SIG-M5 treated with dmso at 0.1 percent for 504 hours (cell line): ENCODE measurements at regions not wholly inside any gene's neighbourhood (a gene's known extent, or its start where the extent isn't known, plus 50 kb on each side); places are given as distances from the start of the nearest gene placed in this dataset.
A peak's percentile ranks its signal among the peaks of the same experiment; 100 is the strongest.
"Not testable (repeated sequence)": the region's sequence is repeated elsewhere in the genome, so short reads cannot be mapped to it uniquely, and the experiment has no call there.

Source experiments
- DNase-seq: peaks from one replicate; lab custom pipeline; 2025; ENCODE audit not compliant: unreplicated experiment; lab: John Stamatoyannopoulos, UW

DNA sequence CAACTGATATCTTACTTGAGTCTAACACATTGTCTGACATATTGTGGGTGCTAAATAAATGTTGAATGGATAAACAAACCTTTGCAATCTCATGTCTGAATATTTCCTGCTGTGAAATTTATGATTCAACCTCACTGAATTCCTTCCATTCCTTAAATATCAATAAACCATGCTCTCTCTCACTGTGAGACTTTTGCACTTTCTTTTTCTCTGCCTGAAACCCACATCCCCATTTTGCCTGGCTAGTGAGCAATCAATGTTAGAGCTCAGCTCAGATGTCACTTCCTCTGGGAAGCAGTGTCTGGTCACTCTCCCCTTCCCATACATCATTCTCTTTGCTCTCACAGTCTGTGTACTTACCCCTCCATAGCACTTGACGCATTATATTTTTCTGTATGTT, 383.7 kb upstream of the TRPC7 start:
- DNase-seq = no peak

DNA sequence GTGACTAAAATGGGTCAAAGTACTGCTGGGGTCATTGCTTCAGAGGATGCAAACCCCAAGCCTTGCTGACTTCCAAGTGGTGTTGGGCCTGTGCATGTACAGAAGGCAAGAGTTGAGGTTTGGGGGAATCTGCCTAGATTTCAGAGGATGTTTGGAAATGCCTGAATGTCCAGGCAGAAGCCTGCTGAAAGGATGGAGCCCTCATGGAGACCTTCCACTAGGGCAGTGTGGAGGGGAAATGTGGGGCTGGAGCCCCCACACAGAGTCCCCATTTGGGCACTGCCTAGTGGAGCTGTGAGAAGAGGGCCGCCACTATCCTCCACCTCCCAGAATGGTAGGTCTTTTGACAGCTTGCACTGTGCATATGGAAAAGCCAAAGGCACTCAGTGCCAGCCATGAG, 377.7 kb upstream of the TRPC7 start:
- no peak for DNase-seq

- DNase-seq = no peak
Measured at GRCh38 chr5:136740228-136740627, 374.9 kb upstream of the TRPC7 start.

DNA sequence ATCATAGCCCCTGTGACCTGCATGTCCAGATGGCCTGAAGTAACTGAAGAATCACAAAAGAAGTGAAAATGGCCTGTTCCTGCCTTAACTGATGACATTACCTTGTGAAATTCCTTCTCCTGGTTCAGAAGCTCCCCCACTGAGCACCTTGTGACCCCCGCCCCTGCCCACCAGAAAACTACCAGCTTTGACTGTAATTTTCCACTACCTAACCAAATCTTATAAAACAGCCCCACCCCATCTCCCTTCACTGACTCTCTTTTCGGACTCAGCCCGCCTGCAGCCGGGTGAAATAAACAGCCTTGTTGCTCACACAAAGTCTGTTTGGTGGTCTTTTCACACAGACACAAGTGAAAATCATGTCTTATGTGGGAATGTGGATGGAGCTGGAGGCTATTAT, 373.9 kb upstream of the TRPC7 start:
- not testable (repeated sequence) for DNase-seq

- DNase-seq = no peak
Measured at GRCh38 chr5:136738829-136739228, 373.5 kb upstream of the TRPC7 start.

- DNase-seq = no peak
Measured at GRCh38 chr5:136736021-136736420, 370.7 kb upstream of the TRPC7 start.

DNA sequence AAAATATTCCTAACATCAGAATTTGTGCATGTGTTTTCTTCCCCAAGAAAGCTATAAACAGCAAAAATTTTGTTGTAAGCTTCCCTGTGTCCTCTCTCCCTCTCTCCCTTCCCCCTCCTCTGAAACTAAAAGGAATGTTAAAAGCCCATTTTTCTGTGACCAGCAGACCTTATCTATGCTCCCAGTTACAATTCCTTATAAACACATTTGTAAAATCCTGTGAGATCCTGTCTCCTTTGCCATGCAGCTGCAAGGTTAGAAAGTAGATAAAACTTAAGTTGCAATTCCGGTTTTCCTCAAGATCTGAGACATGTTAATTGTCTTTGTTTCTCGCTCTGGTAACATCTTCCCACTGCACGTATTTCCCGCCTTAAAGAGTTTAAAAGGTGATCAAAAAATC, 370.3 kb upstream of the TRPC7 start:
- not testable (repeated sequence) for DNase-seq

GRCh38 chr5:136734628-136735027, 369.3 kb upstream of the TRPC7 start:
- DNase-seq = no peak

- no peak for DNase-seq
Measured at GRCh38 chr5:136732751-136733150, 367.4 kb upstream of the TRPC7 start.

DNA sequence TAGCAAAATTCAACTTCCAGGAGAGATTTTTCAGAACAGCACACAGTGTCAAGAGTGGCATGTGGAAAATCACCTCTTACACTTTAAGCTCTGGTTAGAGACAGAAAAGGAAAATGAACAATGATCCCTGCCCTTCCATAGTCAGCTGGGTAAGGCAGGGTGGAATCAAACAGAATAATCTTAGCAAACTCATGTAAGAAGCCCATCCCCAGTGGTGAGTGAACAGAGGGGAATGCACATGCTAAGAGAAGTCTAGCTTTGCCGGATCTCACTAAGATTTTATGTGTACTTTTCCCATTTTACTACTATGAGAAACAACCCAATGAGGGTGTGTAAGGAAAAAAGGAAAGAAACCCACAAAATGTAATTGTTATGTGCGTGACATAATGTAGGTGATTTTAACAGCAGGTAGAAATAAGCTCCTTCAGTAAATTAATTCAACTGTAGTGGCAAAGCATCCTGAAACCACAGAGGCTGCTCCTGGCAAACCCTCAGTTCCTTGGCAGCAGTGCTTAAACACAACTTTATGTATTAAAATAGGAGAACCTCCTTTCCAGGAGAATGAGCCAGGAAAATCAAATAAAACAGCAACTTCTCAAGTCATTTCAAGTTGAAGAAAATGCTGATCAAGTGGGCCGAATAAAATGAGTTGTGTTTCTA, 366.0 kb upstream of the TRPC7 start:
- DNase-seq = no peak

GRCh38 chr5:136730426-136730825, 365.1 kb upstream of the TRPC7 start:
- DNase-seq = no peak

GRCh38 chr5:136729901-136730355, 364.6 kb upstream of the TRPC7 start:
- DNase-seq = peak; percentile 31

- no peak for DNase-seq
Measured at GRCh38 chr5:136726506-136726905, 361.2 kb upstream of the TRPC7 start.

DNA sequence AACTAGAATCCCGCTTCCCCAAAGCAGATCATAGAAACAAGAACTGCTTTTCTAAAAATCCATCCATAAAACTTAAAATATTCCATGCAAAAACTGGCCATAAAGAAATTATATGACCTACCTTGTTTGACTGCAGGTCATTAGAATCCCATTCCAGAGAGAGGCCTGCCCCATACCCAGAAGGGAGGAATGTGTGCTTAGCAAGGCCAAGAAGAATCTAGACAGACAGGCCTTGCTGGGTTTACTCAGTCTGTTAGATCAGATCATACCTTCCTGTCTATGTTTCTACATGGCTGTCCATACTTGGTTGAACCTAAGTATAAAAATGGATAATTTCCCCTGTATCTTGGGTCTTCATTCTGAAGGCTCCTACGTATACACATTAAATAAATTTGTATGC, 358.8 kb upstream of the TRPC7 start:
- peak; percentile 16 for DNase-seq

DNA sequence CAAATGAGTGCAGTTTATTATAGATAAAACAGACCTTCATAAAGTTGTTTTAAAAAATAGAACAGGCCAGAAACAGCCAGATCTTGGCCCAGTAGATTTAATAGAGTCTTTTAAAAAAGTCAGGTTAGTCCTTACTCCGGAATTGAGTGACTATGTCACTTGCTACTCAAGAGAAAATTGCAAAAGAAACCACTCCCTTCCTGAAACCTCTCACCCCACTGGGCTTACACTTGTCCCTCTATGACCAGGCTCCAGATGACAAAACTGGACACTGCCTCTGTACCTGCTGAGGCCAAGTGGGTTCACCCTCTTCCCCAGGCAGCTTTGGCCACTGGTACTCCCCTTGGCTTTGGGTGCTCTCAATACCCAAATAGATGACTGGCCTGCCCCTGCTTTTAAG, 357.2 kb upstream of the TRPC7 start:
- no peak for DNase-seq

GRCh38 chr5:136722086-136722485, 356.7 kb upstream of the TRPC7 start:
- no peak for DNase-seq

DNA sequence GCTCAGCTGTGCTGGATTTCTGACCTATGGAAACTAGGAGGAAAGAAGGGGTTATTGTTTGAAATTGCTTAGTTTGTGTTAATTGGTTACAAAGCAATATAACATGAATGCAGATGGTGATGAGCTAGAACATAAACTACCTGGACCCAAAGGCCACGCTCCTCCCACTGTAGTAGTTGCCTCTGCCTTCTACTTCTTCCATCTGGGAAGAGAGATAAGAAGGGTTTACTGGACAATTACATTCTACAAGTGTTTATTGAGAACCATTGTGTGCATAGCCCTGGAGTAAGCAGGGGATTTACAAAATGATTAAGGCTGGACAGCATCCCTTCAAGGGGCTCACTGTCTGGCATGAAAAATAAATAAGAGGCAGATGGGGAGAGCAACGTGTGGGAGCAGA, 355.3 kb upstream of the TRPC7 start:
- DNase-seq = no peak

- no peak for DNase-seq
Measured at GRCh38 chr5:136717917-136718316, 352.6 kb upstream of the TRPC7 start.

DNA sequence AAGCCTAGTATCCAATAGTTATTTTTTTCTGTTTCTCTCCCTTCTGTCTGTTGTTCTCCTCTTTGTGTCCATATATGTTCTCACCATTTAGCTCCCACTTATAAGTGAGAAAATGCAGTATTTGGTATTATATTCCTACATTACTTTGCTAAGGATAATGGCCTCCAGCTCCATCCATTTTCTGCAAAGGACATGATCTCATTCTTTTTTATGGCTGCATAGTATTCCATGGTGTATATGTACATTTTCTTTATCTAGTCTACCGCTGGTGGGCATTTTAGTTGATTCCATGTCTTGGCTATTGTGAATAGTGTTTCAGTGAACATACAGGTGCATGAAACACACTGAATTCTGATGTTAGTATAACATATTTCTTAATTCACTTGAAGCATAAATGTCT, 348.9 kb upstream of the TRPC7 start:
- no peak for DNase-seq

DNA sequence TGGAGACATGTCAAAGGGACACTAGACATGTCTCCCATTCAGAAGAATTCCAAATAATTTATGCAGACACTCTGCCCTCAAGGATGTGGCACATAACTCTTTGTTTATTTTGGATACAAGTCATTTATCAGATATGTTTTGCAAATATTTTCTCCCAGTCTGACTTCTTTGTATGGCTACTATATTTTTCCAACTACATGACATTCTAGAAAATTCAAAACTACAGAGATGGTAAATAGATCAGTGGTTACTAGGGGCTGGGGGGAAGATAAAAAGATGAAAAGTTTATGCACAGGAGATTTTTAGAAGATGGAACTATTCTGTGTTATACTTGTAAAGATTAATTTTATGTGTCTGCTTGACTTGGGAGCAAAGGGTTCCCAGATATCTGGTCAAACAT, 347.3 kb upstream of the TRPC7 start:
- no peak for DNase-seq

DNA sequence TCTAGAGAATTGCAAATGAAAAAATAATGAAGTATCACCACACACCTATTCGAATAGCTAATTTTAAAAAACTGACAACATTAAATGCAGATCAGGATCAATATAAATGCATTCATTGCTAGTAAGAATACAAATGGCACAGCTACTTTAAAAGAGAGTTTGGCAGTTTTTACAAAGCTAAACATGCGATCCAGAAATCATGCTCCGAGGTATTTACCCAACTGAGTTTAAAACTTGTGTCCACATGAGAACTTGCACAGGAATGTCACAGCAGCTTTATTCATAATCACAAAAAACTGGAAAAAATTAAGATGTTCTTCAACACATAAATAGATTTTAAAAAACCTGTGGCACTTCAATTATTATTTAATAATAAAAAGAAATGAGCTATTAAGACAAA, 345.5 kb upstream of the TRPC7 start:
- no peak for DNase-seq

DNA sequence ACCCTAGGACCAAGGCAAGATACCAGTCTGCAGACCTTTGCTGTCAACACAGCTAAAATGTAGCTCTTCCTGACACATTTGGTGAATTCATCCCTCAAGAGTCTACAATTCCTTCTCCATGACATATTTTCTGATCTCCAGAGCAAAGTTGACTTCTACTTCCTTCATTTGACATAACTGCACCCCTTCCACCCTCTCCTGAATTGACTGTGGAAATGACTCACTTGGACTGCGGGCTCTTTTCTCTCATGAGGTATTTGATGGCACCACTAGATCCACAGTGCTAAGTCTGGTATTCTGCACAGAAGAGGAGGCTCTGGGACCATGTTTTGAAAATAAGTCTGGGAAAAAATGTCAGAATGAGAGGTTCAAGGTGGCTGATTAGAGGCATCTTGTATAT, 338.4 kb upstream of the TRPC7 start:
- DNase-seq = no peak

DNA sequence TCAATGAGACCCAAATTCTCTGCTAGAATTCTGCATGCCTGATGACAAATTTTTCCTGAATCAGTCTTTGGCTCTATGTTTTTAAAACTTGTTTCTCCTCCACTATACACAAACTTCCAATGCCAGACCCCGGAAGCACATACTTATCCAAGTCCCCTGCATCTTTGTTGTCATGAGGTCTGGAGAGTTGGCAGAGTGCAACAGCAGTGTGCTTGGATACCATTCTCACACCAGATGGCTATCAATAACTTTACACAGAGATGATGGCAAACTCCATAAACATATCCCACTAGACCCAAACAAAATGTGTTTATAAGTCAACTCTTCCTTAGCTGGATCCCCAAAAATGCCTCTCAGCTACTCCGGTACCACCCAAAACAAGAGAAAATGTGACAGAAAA, 337.7 kb upstream of the TRPC7 start:
- DNase-seq = no peak
